Stimulated activated naive CD8-positive, alpha-beta T cell treated with anti-CD3 and anti-CD28 coated beads, Interleukin-15, amount 100 ng/mL, for 72 hours (primary cell): ENCODE measurements at regions not wholly inside any gene's neighbourhood (a gene's known extent, or its start where the extent isn't known, plus 50 kb on each side); places are given as distances from the start of the nearest gene placed in this dataset.
"Not testable (repeated sequence)": the region's sequence is repeated elsewhere in the genome, so short reads cannot be mapped to it uniquely, and the experiment has no call there.

ENCODE experiments used
- ATAC-seq: fragments of 150-1000 bp; cut with Tn5 transposase; 2 replicates; pipeline ENCODE4 v1.10.0; 2021; ENCODE audit warnings: mild to moderate bottlenecking, moderate library complexity
- DNase-seq, 2 donors: peaks; one replicate each; pipeline ENCODE4 v3.0.0; 2021 to 2022
- H3K27ac Mint-ChIP-seq, 2 donors: one replicate each; pipeline ENCODE4 v1.8.0; 2022; ENCODE audit warnings: mild to moderate bottlenecking in 2 of 2, mixed read lengths in 2 of 2, moderate library complexity in 2 of 2
- H3K27me3 Mint-ChIP-seq: one replicate; pipeline ENCODE4 v1.8.0; 2022; ENCODE audit warnings: mixed read lengths
- H3K4me1 Mint-ChIP-seq: one replicate; pipeline ENCODE4 v1.8.0; 2022; ENCODE audit warnings: mild to moderate bottlenecking, mixed read lengths
- H3K4me3 Mint-ChIP-seq, 2 donors: one replicate each; pipeline ENCODE4 v1.8.0; 2022; ENCODE audit warnings: mild to moderate bottlenecking in 2 of 2, mixed read lengths in 2 of 2, moderate library complexity in 1 of 2
- H3K9me3 Mint-ChIP-seq, 2 donors: one replicate each; pipeline ENCODE4 v1.8.0; 2022; ENCODE audit warnings: mixed read lengths in 2 of 2

DNA sequence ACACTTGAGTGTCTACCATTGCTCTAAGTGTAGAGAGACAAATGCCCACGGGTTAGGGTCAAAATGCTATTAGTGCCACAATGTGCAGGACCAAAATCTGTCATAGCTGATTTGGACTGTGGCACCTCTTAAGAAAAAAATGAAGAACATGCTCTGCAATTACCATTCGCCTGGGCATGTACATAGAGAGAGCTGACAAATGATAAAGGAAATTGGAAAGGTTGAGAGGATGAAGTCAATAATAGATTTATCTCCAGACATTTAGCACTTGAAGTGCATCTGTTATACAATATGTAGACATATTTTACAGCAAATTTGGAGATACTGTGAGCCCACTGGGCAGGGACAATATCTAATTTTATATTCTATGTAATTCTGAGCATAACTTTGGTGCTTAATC is 804.4 kb downstream of the SATB2 start:
- no peak for ATAC-seq
- Mint-ChIP-seq H3K4me1 (no peaks in the 10 kb centered on the region), H3K27me3 (no peaks in the 10 kb centered on the region), H3K9me3 (no peaks in the 10 kb centered on the region), H3K27ac (no peak overlapping the region), H3K4me3 (no peak overlapping the region)
- no peak for DNase-seq

DNA sequence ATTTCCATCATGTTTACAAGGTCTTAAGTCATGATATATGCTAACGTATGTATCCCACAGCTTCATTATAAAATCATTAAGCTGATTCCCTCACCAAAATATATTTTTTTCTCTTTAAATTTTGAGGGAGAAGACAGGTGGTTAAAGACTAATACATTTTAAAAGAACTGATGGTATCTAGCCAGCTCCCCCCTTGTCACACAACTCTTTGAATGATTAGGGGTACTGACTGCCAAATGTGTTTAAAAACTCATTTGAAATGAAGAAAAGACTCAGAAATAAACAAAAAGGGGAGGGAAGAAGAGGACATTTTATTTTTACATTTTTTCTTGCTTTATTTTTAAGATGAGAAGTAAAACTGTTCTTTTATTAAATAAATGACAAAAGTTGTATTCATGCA is 805.3 kb downstream of the SATB2 start:
- ATAC-seq (no peak), DNase-seq (no peak)
- H3K4me3 Mint-ChIP-seq, result no peak overlapping the region

DNA sequence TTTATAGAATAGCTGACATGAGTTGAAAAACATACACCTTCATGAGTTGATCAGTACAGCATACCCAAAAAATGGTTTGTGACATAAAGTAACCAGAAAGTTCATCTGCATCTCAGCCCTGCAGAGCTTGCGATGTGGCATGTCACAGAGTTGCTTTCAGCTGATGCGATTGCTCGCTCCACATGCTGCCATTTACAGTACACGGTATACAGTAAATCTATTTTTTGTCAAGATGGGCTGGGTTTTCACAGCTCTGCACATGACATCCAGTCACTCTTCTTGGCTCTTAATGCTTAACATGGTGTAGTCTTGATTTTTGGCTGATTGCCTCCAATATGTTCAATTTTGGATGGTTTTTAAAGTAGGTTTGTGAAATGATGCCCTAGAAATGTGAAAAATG is 811.9 kb downstream of the SATB2 start:
- Mint-ChIP-seq H3K4me3 (no peak overlapping the region), H3K9me3 (no peaks in the 10 kb centered on the region), H3K4me1 (no peaks in the 10 kb centered on the region), H3K27ac (no peak overlapping the region), H3K27me3 (no peaks in the 10 kb centered on the region)
- ATAC-seq, result no peak
- no peak for DNase-seq

More for the DNA sequence above, 805.3 kb downstream of the SATB2 start:
- no peaks in the 10 kb centered on the region for H3K27me3 Mint-ChIP-seq
- no peak overlapping the region for H3K27ac Mint-ChIP-seq
- H3K9me3 Mint-ChIP-seq, result no peaks in the 10 kb centered on the region
- no peaks in the 10 kb centered on the region for H3K4me1 Mint-ChIP-seq

- H3K4me3 Mint-ChIP-seq, result no peak overlapping the region
- ATAC-seq (no peak), DNase-seq (no peak)
- H3K4me1 Mint-ChIP-seq, result no peaks in the 10 kb centered on the region
- H3K9me3 Mint-ChIP-seq, result no peaks in the 10 kb centered on the region
- H3K27me3 Mint-ChIP-seq, result no peaks in the 10 kb centered on the region
- H3K27ac Mint-ChIP-seq, result no peak overlapping the region
Observed at GRCh38 chr2:198641161-198641560, 816.6 kb downstream of the SATB2 start.

- ATAC-seq (no peak), DNase-seq (no peak)
- no peak overlapping the region for H3K27ac Mint-ChIP-seq
- no peak overlapping the region for H3K4me3 Mint-ChIP-seq
- no peaks in the 10 kb centered on the region for H3K9me3 Mint-ChIP-seq
- H3K4me1 Mint-ChIP-seq, result no peaks in the 10 kb centered on the region
- H3K27me3 Mint-ChIP-seq, result no peaks in the 10 kb centered on the region
Observed at GRCh38 chr2:198640463-198640862, 817.3 kb downstream of the SATB2 start.

- ATAC-seq, result no peak
- Mint-ChIP-seq H3K9me3 (no peaks in the 10 kb centered on the region), H3K27ac (no peak overlapping the region), H3K4me1 (no peaks in the 10 kb centered on the region), H3K27me3 (no peaks in the 10 kb centered on the region), H3K4me3 (no peak overlapping the region)
- no peak for DNase-seq
Observed at GRCh38 chr2:198639580-198639979, 818.2 kb downstream of the SATB2 start.

GRCh38 chr2:198638577-198638976 is 819.2 kb downstream of the SATB2 start:
- DNase-seq (no peak), ATAC-seq (no peak)
- no peak overlapping the region for H3K4me3 Mint-ChIP-seq
- no peak overlapping the region for H3K27ac Mint-ChIP-seq
- H3K27me3 Mint-ChIP-seq, result no peaks in the 10 kb centered on the region
- H3K4me1 Mint-ChIP-seq, result no peaks in the 10 kb centered on the region
- no peaks in the 10 kb centered on the region for H3K9me3 Mint-ChIP-seq

- DNase-seq, result no peak
Observed at GRCh38 chr2:198630384-198630783, 826.0 kb downstream of the PLCL1 start.

DNA sequence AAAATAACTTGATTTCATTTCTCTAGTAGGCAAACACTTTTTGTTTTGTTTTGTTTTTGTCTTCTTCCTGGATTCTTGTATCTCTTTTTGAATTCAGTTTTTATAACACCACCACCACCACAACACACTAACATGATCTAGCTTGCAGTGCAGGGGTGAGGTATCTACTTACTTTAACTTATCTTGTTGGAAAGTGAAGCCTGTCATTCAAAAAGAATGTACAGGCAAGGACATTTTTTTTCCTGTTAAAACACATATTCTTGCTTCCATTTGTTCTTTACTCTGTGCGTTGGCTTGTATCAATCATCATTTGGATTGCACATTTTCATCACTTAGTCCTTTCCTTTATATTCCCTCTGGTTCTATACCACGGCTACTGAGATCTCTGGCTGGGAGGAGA is 824.2 kb downstream of the PLCL1 start:
- no peaks in the 10 kb centered on the region for H3K4me1 Mint-ChIP-seq
- H3K4me3 Mint-ChIP-seq, result no peak overlapping the region
- H3K9me3 Mint-ChIP-seq, result no peaks in the 10 kb centered on the region
- DNase-seq (no peak), ATAC-seq (no peak)
- no peaks in the 10 kb centered on the region for H3K27me3 Mint-ChIP-seq
- H3K27ac Mint-ChIP-seq, result no peak overlapping the region

More at GRCh38 chr2:198630384-198630783, 826.0 kb downstream of the PLCL1 start:
- Mint-ChIP-seq H3K27me3 (no peaks in the 10 kb centered on the region), H3K27ac (no peak overlapping the region), H3K4me1 (no peaks in the 10 kb centered on the region), H3K9me3 (no peaks in the 10 kb centered on the region), H3K4me3 (no peak overlapping the region)
- no peak for ATAC-seq

GRCh38 chr2:198622986-198623730 is 818.8 kb downstream of the PLCL1 start:
- H3K4me3 Mint-ChIP-seq, result no peak overlapping the region
- H3K9me3 Mint-ChIP-seq, result no peaks in the 10 kb centered on the region
- DNase-seq (no peak), ATAC-seq (no peak)
- H3K27ac Mint-ChIP-seq, result no peak overlapping the region
- H3K4me1 Mint-ChIP-seq, result no peaks in the 10 kb centered on the region
- H3K27me3 Mint-ChIP-seq, result no peaks in the 10 kb centered on the region

DNA sequence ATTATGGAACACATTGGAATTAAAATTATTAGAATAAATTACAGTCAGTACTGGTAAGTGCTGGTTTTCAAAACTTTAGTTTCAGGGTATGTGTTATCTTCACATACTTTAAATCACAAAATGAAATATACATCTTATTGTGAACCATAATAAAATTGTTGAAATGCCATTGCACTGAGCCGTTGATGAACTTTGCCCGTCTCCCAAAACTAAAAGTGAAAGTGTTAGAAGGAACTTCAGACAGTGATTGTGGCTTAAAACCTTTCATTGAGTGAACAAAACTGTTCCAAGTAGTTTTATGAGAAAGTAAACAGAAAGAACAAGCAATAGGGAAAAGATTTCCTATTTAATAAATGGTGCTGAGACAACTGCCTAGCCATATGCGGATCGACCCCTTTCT is 811.6 kb downstream of the PLCL1 start:
- no peak for DNase-seq
- no peak for ATAC-seq
- Mint-ChIP-seq H3K27me3 (no peaks in the 10 kb centered on the region), H3K4me3 (no peak overlapping the region), H3K27ac (no peak overlapping the region), H3K4me1 (peaks cover 4% of the 10 kb centered on the region), H3K9me3 (no peaks in the 10 kb centered on the region)

- no peak overlapping the region for H3K27ac Mint-ChIP-seq
- H3K4me1 Mint-ChIP-seq, result peaks cover 3% of the 10 kb centered on the region
Observed at GRCh38 chr2:198611201-198611600, 806.8 kb downstream of the PLCL1 start.

GRCh38 chr2:198604599-198604998 is 800.2 kb downstream of the PLCL1 start:
- Mint-ChIP-seq H3K27me3 (no peaks in the 10 kb centered on the region), H3K27ac (no peak overlapping the region), H3K4me3 (no peak overlapping the region), H3K4me1 (no peaks in the 10 kb centered on the region), H3K9me3 (peaks cover 6 to 7% of the 10 kb centered on the region in 2 donors)
- DNase-seq, result no peak
- ATAC-seq, result no peak

More at GRCh38 chr2:198611201-198611600, 806.8 kb downstream of the PLCL1 start:
- Mint-ChIP-seq H3K9me3 (no peaks in the 10 kb centered on the region), H3K27me3 (no peaks in the 10 kb centered on the region), H3K4me3 (no peak overlapping the region)
- ATAC-seq (no peak), DNase-seq (no peak)

DNA sequence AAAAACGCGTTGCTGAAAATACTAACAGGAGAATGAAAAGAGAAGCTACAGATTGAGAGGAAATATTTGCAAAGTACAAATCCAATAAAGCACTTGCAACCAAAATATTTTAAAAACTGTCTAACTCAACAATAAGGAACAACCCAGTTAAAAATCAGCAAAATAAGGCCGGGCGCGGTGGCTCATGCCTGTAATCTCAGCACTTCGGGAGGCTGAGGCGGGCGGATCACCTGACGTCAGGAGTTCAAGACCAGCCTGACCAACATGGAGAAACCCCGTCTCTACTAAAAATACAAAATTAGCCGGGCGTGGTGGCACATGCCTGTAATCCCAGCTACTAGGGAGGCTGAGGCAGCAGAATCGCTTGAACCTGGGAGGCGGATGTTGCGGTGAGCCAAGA is 798.6 kb downstream of the PLCL1 start:
- H3K4me3 Mint-ChIP-seq, DNase-seq, H3K9me3 Mint-ChIP-seq: not testable (repeated sequence)

GRCh38 chr2:198597648-198598047 is 793.3 kb downstream of the PLCL1 start:
- no peaks in the 10 kb centered on the region for H3K27me3 Mint-ChIP-seq
- peaks cover 0 to 4% of the 10 kb centered on the region in 2 donors for H3K9me3 Mint-ChIP-seq
- no peak overlapping the region for H3K27ac Mint-ChIP-seq
- no peak for DNase-seq
- H3K4me1 Mint-ChIP-seq, result no peaks in the 10 kb centered on the region
- H3K4me3 Mint-ChIP-seq, result no peak overlapping the region
- ATAC-seq, result no peak

More for the DNA sequence above, 798.6 kb downstream of the PLCL1 start:
- not testable (repeated sequence) for H3K27me3 Mint-ChIP-seq, H3K4me1 Mint-ChIP-seq, ATAC-seq, H3K27ac Mint-ChIP-seq

- ATAC-seq (no peak), DNase-seq (no peak)
- H3K9me3 Mint-ChIP-seq, result peaks cover 0 to 4% of the 10 kb centered on the region in 2 donors
- H3K27ac Mint-ChIP-seq, result no peak overlapping the region
- no peaks in the 10 kb centered on the region for H3K27me3 Mint-ChIP-seq
- H3K4me3 Mint-ChIP-seq, result no peak overlapping the region
- no peaks in the 10 kb centered on the region for H3K4me1 Mint-ChIP-seq
Observed at GRCh38 chr2:198596985-198597384, 792.6 kb downstream of the PLCL1 start.

DNA sequence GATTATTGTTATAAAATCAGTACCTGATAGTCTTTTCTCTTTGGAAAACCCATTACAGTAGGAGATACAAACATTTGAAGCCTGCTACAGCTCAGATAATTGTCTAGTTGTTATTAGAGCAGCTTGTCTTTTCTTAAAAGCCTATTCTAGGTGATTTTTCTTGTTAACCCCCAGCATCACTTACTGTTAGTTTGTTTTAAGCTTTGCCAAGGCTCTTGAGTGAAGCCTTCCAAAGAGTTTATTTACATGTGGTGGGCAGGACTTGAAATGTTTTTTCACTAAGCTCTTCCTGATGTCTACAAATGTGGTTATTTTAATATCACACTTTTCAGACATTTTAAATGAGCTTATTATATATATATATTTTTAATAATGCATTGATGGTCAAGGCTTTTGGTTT is 791.3 kb downstream of the PLCL1 start:
- ATAC-seq, result no peak
- H3K27me3 Mint-ChIP-seq, result no peaks in the 10 kb centered on the region
- peaks cover 0 to 4% of the 10 kb centered on the region in 2 donors for H3K9me3 Mint-ChIP-seq
- H3K27ac Mint-ChIP-seq, result no peak overlapping the region
- no peak overlapping the region for H3K4me3 Mint-ChIP-seq
- no peaks in the 10 kb centered on the region for H3K4me1 Mint-ChIP-seq
- no peak for DNase-seq
